C4-2B (cell line): ENCODE measurements at regions not wholly inside any gene's neighbourhood (a gene's known extent, or its start where the extent isn't known, plus 50 kb on each side); places are given as distances from the start of the nearest gene placed in this dataset.

ENCODE experiments used
- CTCF ChIP-seq: fragments of 450-650 bp; conservative IDR thresholded peaks from 2 replicates; pipeline ENCODE4 v1.5.1; 2017; ENCODE audit warnings: mild to moderate bottlenecking
- ZFX ChIP-seq: fragments of 450-650 bp; IDR thresholded peaks from 2 replicates; pipeline ENCODE4 v1.6.1; 2017

- TF ChIP-seq CTCF (no peak), ZFX (no peak)
These were observed 450.6 kb upstream of the ST6GAL2 start for GRCh38 chr2:107336526-107336925.
